ACC112 (cell line): ENCODE measurements at regions not wholly inside any gene's neighbourhood (a gene's known extent, or its start where the extent isn't known, plus 50 kb on each side); places are given as distances from the start of the nearest gene placed in this dataset.

Experiments used
- H2AFZ ChIP-seq: fragments of 200-600 bp; sonication (generic); one replicate; pipeline ENCODE4 v1.6.0; 2017; ENCODE audit warnings: antibody characterized with exemption, low read length; ENCODE audit not compliant: unreplicated experiment
- H3K27ac ChIP-seq: fragments of 200-600 bp; sonication (generic); 2 replicates; pipeline ENCODE4 v1.5.1; 2014; ENCODE audit warnings: low read depth, mild to moderate bottlenecking, antibody characterized with exemption, low read length, moderate library complexity
- H3K27me3 ChIP-seq: fragments of 200-600 bp; sonication (generic); 2 replicates; pipeline ENCODE4 v1.6.1; 2014; ENCODE audit warnings: mild to moderate bottlenecking, antibody characterized with exemption, low read length, moderate library complexity, mixed read lengths; ENCODE audit not compliant: insufficient read depth
- H3K36me3 ChIP-seq: fragments of 200-600 bp; sonication (generic); 2 replicates; pipeline ENCODE4 v1.6.1; 2016; ENCODE audit warnings: mild to moderate bottlenecking, antibody characterized with exemption, low read length, moderate library complexity, mixed read lengths; ENCODE audit not compliant: insufficient read depth
- H3K4me1 ChIP-seq: fragments of 200-600 bp; sonication (generic); one replicate; pipeline ENCODE4 v1.6.1; 2016; ENCODE audit warnings: low read length, mixed read lengths; ENCODE audit not compliant: insufficient read depth, unreplicated experiment, control insufficient read depth
- H3K4me3 ChIP-seq: fragments of 200-600 bp; sonication (generic); 2 replicates; pipeline ENCODE4 v1.5.1; 2014; ENCODE audit warnings: mild to moderate bottlenecking, low read depth, low read length
- H3K79me2 ChIP-seq: fragments of 200-600 bp; sonication (generic); one replicate; pipeline ENCODE4 v1.6.0; 2016; ENCODE audit warnings: low read length; ENCODE audit not compliant: control insufficient read depth, unreplicated experiment, insufficient read depth

GRCh38 chr2:5877360-5877759 is 185.2 kb downstream of the SOX11 start:
- Histone ChIP-seq H3K27ac (no peak overlapping the region), H3K79me2 (no peaks in the 10 kb centered on the region), H3K4me3 (no peak overlapping the region), H3K4me1 (no peaks in the 10 kb centered on the region), H3K27me3 (no peaks in the 10 kb centered on the region), H2AFZ (no peak overlapping the region), H3K36me3 (no peaks in the 10 kb centered on the region)

- no peak overlapping the region for H3K27ac ChIP-seq
- no peaks in the 10 kb centered on the region for H3K27me3 ChIP-seq
- H2AFZ ChIP-seq, result no peak overlapping the region
- no peaks in the 10 kb centered on the region for H3K36me3 ChIP-seq
- no peaks in the 10 kb centered on the region for H3K79me2 ChIP-seq
- no peaks in the 10 kb centered on the region for H3K4me1 ChIP-seq
- H3K4me3 ChIP-seq, result no peak overlapping the region
Observed at GRCh38 chr2:5885451-5886173, 193.4 kb downstream of the SOX11 start.

- H3K4me3 ChIP-seq, result no peak overlapping the region
- H3K27ac ChIP-seq, result no peak overlapping the region
- no peak overlapping the region for H2AFZ ChIP-seq
- no peaks in the 10 kb centered on the region for H3K27me3 ChIP-seq
- no peaks in the 10 kb centered on the region for H3K36me3 ChIP-seq
- no peaks in the 10 kb centered on the region for H3K79me2 ChIP-seq
- no peaks in the 10 kb centered on the region for H3K4me1 ChIP-seq
Observed at GRCh38 chr2:5886462-5886861, 194.3 kb downstream of the SOX11 start.

- H3K4me3 ChIP-seq, result no peak overlapping the region
- H3K27me3 ChIP-seq, result no peaks in the 10 kb centered on the region
- no peak overlapping the region for H2AFZ ChIP-seq
- H3K79me2 ChIP-seq, result no peaks in the 10 kb centered on the region
- H3K27ac ChIP-seq, result no peak overlapping the region
- H3K36me3 ChIP-seq, result no peaks in the 10 kb centered on the region
- no peaks in the 10 kb centered on the region for H3K4me1 ChIP-seq
Observed at GRCh38 chr2:5888126-5888525, 195.9 kb downstream of the SOX11 start.

GRCh38 chr2:5889519-5889918 is 197.3 kb downstream of the SOX11 start:
- Histone ChIP-seq H3K27me3 (no peaks in the 10 kb centered on the region), H3K4me1 (no peaks in the 10 kb centered on the region), H3K36me3 (no peaks in the 10 kb centered on the region), H3K4me3 (no peak overlapping the region), H3K27ac (no peak overlapping the region), H2AFZ (no peak overlapping the region), H3K79me2 (no peaks in the 10 kb centered on the region)

- Histone ChIP-seq H3K4me3 (no peak overlapping the region), H3K36me3 (no peaks in the 10 kb centered on the region), H3K27me3 (no peaks in the 10 kb centered on the region), H3K79me2 (no peaks in the 10 kb centered on the region), H3K27ac (no peak overlapping the region), H3K4me1 (no peaks in the 10 kb centered on the region), H2AFZ (no peak overlapping the region)
Observed at GRCh38 chr2:5894355-5894754, 202.2 kb downstream of the SOX11 start.

- Histone ChIP-seq H3K4me1 (no peaks in the 10 kb centered on the region), H2AFZ (no peak overlapping the region), H3K27ac (no peak overlapping the region), H3K79me2 (no peaks in the 10 kb centered on the region), H3K36me3 (no peaks in the 10 kb centered on the region), H3K4me3 (no peak overlapping the region), H3K27me3 (no peaks in the 10 kb centered on the region)
Observed at GRCh38 chr2:5895284-5895683, 203.1 kb downstream of the SOX11 start.

GRCh38 chr2:5897249-5897648 is 205.1 kb downstream of the SOX11 start:
- no peaks in the 10 kb centered on the region for H3K36me3 ChIP-seq
- no peak overlapping the region for H3K27ac ChIP-seq

GRCh38 chr2:5898667-5899066 is 206.5 kb downstream of the SOX11 start:
- Histone ChIP-seq H2AFZ (no peak overlapping the region), H3K27ac (no peak overlapping the region), H3K27me3 (no peaks in the 10 kb centered on the region), H3K4me1 (no peaks in the 10 kb centered on the region), H3K36me3 (no peaks in the 10 kb centered on the region), H3K4me3 (no peak overlapping the region), H3K79me2 (no peaks in the 10 kb centered on the region)

More at GRCh38 chr2:5897249-5897648, 205.1 kb downstream of the SOX11 start:
- no peaks in the 10 kb centered on the region for H3K79me2 ChIP-seq
- H2AFZ ChIP-seq, result no peak overlapping the region
- H3K4me3 ChIP-seq, result no peak overlapping the region
- no peaks in the 10 kb centered on the region for H3K4me1 ChIP-seq
- H3K27me3 ChIP-seq, result no peaks in the 10 kb centered on the region

- Histone ChIP-seq H3K27ac (no peak overlapping the region), H3K27me3 (no peaks in the 10 kb centered on the region), H3K36me3 (no peaks in the 10 kb centered on the region), H3K79me2 (no peaks in the 10 kb centered on the region), H3K4me1 (no peaks in the 10 kb centered on the region), H3K4me3 (no peak overlapping the region), H2AFZ (no peak overlapping the region)
Observed at GRCh38 chr2:5905661-5906060, 213.5 kb downstream of the SOX11 start.

GRCh38 chr2:5908071-5908470 is 215.9 kb downstream of the SOX11 start:
- no peak overlapping the region for H2AFZ ChIP-seq
- H3K79me2 ChIP-seq, result no peaks in the 10 kb centered on the region
- no peak overlapping the region for H3K4me3 ChIP-seq
- H3K4me1 ChIP-seq, result no peaks in the 10 kb centered on the region
- H3K27ac ChIP-seq, result no peak overlapping the region
- H3K27me3 ChIP-seq, result no peaks in the 10 kb centered on the region
- H3K36me3 ChIP-seq, result no peaks in the 10 kb centered on the region
